GM12878 (cell line): ENCODE measurements at regions not wholly inside any gene's neighbourhood (a gene's known extent, or its start where the extent isn't known, plus 50 kb on each side); places are given as distances from the start of the nearest gene placed in this dataset.

Experiments used
- ATAC-seq: fragments of 200-7000 bp; cut with Tn5 transposase; 3 replicates; pipeline ENCODE4 v1.9.1; 2020; ENCODE audit warnings: mild to moderate bottlenecking, moderate library complexity
- BruUV-seq: library from RNA; stranded (reverse); fragments of 400-500 nt; replicated peaks from 2 replicates; lab custom pipeline; 2021; lab: Mats Ljungman, UMichigan
- CTCF ChIA-PET: fragments of 300-600 bp; sonication (Branson Sonifier 250); formaldehyde crosslinking; extraction: SDS; loops from one replicate; lab custom pipeline; 2021; ENCODE audit warnings: inconsistent platforms; lab: Yijun Ruan, JAX
- POLR2A ChIA-PET: fragments of 350-600 bp; formaldehyde crosslinking; extraction: SDS; loops from one replicate; lab custom pipeline; 2021; ENCODE audit warnings: inconsistent platforms; lab: Charles Lee
- RAD21 ChIA-PET: fragments of 300-600 bp; sonication (Branson Sonifier 250); formaldehyde crosslinking; loops from one replicate; lab custom pipeline; 2023; ENCODE audit warnings: antibody characterized with exemption; ENCODE audit not compliant: unreplicated experiment; lab: Charles Lee
- SMC1A ChIA-PET: fragments of 300-600 bp; sonication (Branson Sonifier 250); formaldehyde crosslinking; loops from one replicate; lab custom pipeline; 2023; ENCODE audit not compliant: unreplicated experiment, uncharacterized antibody; lab: Charles Lee
- DNase-seq: peaks from one replicate; pipeline ENCODE4 v3.0.0-alpha.2; 2011; ENCODE audit warnings: low read depth, low spot score
- FAIRE-seq: peaks from 3 replicates; lab custom pipeline; 2011; peaks lifted over from hg19 to GRCh38; lab: Jason Lieb, UNC
- H2AFZ ChIP-seq: 2 replicates; pipeline ENCODE4 v1.6.0; 2011; ENCODE audit warnings: low read depth, low read length, control low read depth; ENCODE audit not compliant: control insufficient read depth
- H3K27ac ChIP-seq: 2 replicates; pipeline ENCODE4 v1.5.1; 2011; ENCODE audit warnings: control low read depth; ENCODE audit not compliant: control insufficient read depth, insufficient read depth
- H3K27me3 ChIP-seq, 2 experiments: replicated peaks in 1 of 2; 2 replicates each; pipeline versions ENCODE4 v1.6.0 to v1.6.1; 2011; ENCODE audit warnings: low read length in 1 of 2; ENCODE audit not compliant: control insufficient read depth in 2 of 2, insufficient read depth in 2 of 2
- H3K36me3 ChIP-seq, 2 experiments: 2 replicates each; pipeline ENCODE4 v1.5.1; 2011; ENCODE audit warnings: low read length in 1 of 2; ENCODE audit not compliant: control insufficient read depth in 2 of 2, insufficient read depth in 2 of 2
- H3K4me1 ChIP-seq: 2 replicates; pipeline ENCODE4 v1.6.1; 2011; ENCODE audit warnings: mild to moderate bottlenecking, low read length, moderate library complexity, mixed read lengths; ENCODE audit not compliant: control insufficient read depth, insufficient read depth
- H3K4me2 ChIP-seq: 2 replicates; pipeline ENCODE4 v1.6.0; 2011; ENCODE audit warnings: control low read depth; ENCODE audit not compliant: control insufficient read depth, insufficient read depth
- H3K4me3 ChIP-seq: fragments of 200-600 bp; sonication (generic); 2 replicates; pipeline ENCODE4 v1.5.1; 2016
- H3K79me2 ChIP-seq: 2 replicates; pipeline ENCODE4 v1.6.0; 2011; ENCODE audit warnings: low read length; ENCODE audit not compliant: control insufficient read depth, insufficient read depth
- H3K9ac ChIP-seq: 2 replicates; pipeline ENCODE4 v1.8.0; 2011; ENCODE audit warnings: low read length, control low read depth, mixed read lengths; ENCODE audit not compliant: control insufficient read depth, insufficient read depth
- H3K9me3 ChIP-seq: replicated peaks from 3 replicates; pipeline ENCODE4 v1.5.1; 2011; ENCODE audit warnings: mild to moderate bottlenecking, low read length; ENCODE audit not compliant: control insufficient read depth, insufficient read depth
- H4K20me1 ChIP-seq: 2 replicates; pipeline ENCODE4 v1.6.0; 2011; ENCODE audit not compliant: control insufficient read depth, insufficient read depth
- CEBPB ChIP-seq, 2 experiments: fragments of 150-350 bp in 1 of 2; IDR thresholded peaks; 2 replicates each; pipeline ENCODE4 v1.6.1; 2012 to 2014; ENCODE audit warnings: low read depth in 2 of 2, low read length in 2 of 2, borderline replicate concordance in 1 of 2, inconsistent platforms in 1 of 2
- CHD1 ChIP-seq: IDR thresholded peaks from 2 replicates; pipeline ENCODE4 v1.6.1; 2012; ENCODE audit warnings: low read depth, low read length, improper control_type of control experiment
- CHD4 ChIP-seq: fragments of 200-600 bp; sonication (generic); IDR thresholded peaks from 2 replicates; pipeline ENCODE4 v1.6.1; 2016; ENCODE audit warnings: mild to moderate bottlenecking
- CREB1 ChIP-seq: IDR thresholded peaks from 2 replicates; pipeline ENCODE4 v1.6.1; 2012; ENCODE audit warnings: low read depth, mild to moderate bottlenecking, inconsistent platforms
- CREM ChIP-seq: IDR thresholded peaks from 2 replicates; pipeline ENCODE4 v1.6.1; 2014; ENCODE audit warnings: antibody characterized with exemption, low read depth
- EP300 ChIP-seq, 2 experiments: fragments of 150-350 bp in 1 of 2; IDR thresholded peaks; 2 replicates each; pipeline ENCODE4 v1.6.1; 2011 to 2012; ENCODE audit warnings: low read depth in 2 of 2, low read length in 2 of 2, borderline replicate concordance in 1 of 2, improper control_type of control experiment in 1 of 2, inconsistent platforms in 1 of 2; ENCODE audit not compliant: control insufficient read depth in 1 of 2
- KLF5 ChIP-seq: fragments of 450-650 bp; IDR thresholded peaks from 2 replicates; pipeline ENCODE4 v1.6.1; 2014; ENCODE audit warnings: mild to moderate bottlenecking; ENCODE audit not compliant: partially characterized antibody
- MYB ChIP-seq: fragments of 150-350 bp; IDR thresholded peaks from 2 replicates; pipeline ENCODE4 v1.6.1; 2014; ENCODE audit warnings: mild to moderate bottlenecking, low read depth, low read length, borderline replicate concordance
- NFIC ChIP-seq: IDR thresholded peaks from 2 replicates; pipeline ENCODE4 v1.6.1; 2012; ENCODE audit warnings: low read depth, mild to moderate bottlenecking, inconsistent platforms, low read length, moderate library complexity
- RB1 ChIP-seq: fragments of 450-650 bp; formaldehyde crosslinking; IDR thresholded peaks from 2 replicates; pipeline ENCODE4 v1.6.1; 2017; ENCODE audit warnings: mild to moderate bottlenecking, borderline replicate concordance
- RCOR1 ChIP-seq: conservative IDR thresholded peaks from 2 replicates; pipeline ENCODE4 v1.6.1; 2012; ENCODE audit warnings: low read depth, low read length, improper control_type of control experiment
- SP1 ChIP-seq: IDR thresholded peaks from one replicate; pipeline ENCODE4 v1.6.1; 2011; ENCODE audit warnings: low read depth, low read length
- SRF ChIP-seq, 2 experiments: IDR thresholded peaks; 2 replicates each; pipeline ENCODE4 v1.6.1; 2011; ENCODE audit warnings: low read depth in 2 of 2, low read length in 2 of 2, mild to moderate bottlenecking in 1 of 2, moderate library complexity in 1 of 2
- YBX1 ChIP-seq: fragments of 450-650 bp; IDR thresholded peaks from 2 replicates; pipeline ENCODE4 v1.6.1; 2016; ENCODE audit warnings: antibody characterized with exemption
- ZNF274 ChIP-seq: IDR thresholded peaks from one replicate; pipeline ENCODE4 v1.8.0; 2011; ENCODE audit not compliant: insufficient read length, insufficient read depth
- WGBS: methylation state at CpG from one replicate; pipeline ENCODE4 v1.1.6; 2016; ENCODE audit warnings: low lambda C conversion rate; ENCODE audit not compliant: insufficient replicate concordance, insufficient coverage; ENCODE audit errors: missing lambda C conversion rate; 5-methylcytosine and 5-hydroxymethylcytosine counted together
- in situ Hi-C: fragments of 300-500 bp; cut with MboI; formaldehyde crosslinking; loops from 9 replicates; pipeline ENCODE4 v1.14.3; 2018; ENCODE audit warnings: mixed read lengths
- intact Hi-C: fragments of 100-400 bp; cut with micrococcal nuclease; formaldehyde crosslinking; loops from one replicate; pipeline ENCODE4 v1.14.2; 2022; ENCODE audit not compliant: unreplicated experiment
- TF ChIP-seq, protein P1 (sequence below): fragments of 450-650 bp; IDR thresholded peaks from 2 replicates; pipeline ENCODE4 v1.6.1; 2017; ENCODE audit warnings: mild to moderate bottlenecking, low read depth, inconsistent platforms; ENCODE audit not compliant: poor library complexity, severe bottlenecking
- TF ChIP-seq, protein P2 (sequence below): fragments of 450-650 bp; IDR thresholded peaks from 2 replicates; pipeline ENCODE4 v1.6.1; 2017; ENCODE audit warnings: mild to moderate bottlenecking
- TF ChIP-seq, protein P3 (sequence below): IDR thresholded peaks from 2 replicates; pipeline ENCODE4 v1.6.1; 2011; ENCODE audit warnings: borderline replicate concordance, low read depth, mild to moderate bottlenecking, moderate library complexity, mixed read lengths, low read length; ENCODE audit not compliant: insufficient read depth; ENCODE audit errors: extremely low read length

DNA sequence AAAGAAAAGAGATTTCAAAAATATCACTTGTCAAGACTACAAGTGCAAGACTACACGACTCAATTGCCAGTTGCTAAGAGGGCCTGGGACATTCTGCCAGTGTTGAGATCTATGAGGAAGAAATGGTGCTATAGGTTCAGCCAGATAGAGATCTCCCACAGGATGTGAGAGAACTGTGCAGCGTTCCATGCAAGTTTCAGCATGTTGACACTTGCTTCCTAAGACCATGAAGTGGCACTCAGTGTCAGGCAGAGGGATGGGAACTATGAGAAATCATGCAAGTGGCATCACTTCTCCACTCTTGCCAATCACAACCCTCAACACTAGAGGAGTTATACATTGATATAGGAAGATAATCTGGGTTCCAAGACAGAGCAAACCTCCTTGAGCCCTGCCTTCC lies 210.3 kb downstream of the CHRM2 start (continued):
- TF ChIP-seq, protein P1, sequence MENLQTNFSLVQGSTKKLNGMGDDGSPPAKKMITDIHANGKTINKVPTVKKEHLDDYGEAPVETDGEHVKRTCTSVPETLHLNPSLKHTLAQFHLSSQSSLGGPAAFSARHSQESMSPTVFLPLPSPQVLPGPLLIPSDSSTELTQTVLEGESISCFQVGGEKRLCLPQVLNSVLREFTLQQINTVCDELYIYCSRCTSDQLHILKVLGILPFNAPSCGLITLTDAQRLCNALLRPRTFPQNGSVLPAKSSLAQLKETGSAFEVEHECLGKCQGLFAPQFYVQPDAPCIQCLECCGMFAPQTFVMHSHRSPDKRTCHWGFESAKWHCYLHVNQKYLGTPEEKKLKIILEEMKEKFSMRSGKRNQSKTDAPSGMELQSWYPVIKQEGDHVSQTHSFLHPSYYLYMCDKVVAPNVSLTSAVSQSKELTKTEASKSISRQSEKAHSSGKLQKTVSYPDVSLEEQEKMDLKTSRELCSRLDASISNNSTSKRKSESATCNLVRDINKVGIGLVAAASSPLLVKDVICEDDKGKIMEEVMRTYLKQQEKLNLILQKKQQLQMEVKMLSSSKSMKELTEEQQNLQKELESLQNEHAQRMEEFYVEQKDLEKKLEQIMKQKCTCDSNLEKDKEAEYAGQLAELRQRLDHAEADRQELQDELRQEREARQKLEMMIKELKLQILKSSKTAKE: no peak
- TF ChIP-seq CHD4: no peak
- TF ChIP-seq CHD1: no peak

DNA sequence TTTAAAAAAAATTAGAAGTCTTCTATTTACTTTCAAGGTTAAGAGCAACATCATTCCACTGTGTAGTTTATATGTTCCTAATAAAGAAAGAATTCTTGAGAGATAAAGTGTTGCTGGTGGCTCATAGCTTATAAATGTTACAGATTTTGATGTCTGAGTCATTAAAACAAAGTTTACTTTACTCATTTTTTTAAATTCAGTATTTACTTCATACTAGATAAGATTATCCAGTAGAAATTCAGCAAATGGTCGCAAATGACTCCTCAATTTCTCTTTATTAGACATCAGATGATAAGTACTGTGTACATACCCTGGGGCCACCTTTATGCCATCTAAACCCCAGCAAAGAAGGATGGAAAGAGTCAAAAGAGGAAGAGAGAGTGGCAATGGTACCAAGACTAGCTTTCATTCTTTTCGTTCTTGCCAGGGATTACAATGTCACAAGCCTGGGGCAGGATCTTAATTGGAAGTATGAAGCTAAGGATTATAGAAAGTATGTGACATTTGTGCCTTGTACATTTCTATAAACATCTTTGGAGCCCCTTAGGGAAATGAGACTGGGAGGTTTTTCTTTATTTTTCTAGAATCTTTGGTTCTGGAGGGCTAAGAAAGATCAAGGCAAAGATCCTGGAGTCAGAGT lies 206.1 kb downstream of the CHRM2 start:
- Histone ChIP-seq H3K9ac (no peak overlapping the region), H3K27ac (no peak overlapping the region), H2AFZ (no peak overlapping the region), H3K79me2 (no peaks in the 10 kb centered on the region), H3K4me3 (no peak overlapping the region), H3K4me1 (no peaks in the 10 kb centered on the region), H3K4me2 (no peak overlapping the region), H3K36me3 (no peaks in the 10 kb centered on the region), H3K27me3 (no peaks in the 10 kb centered on the region), H3K9me3 (no peaks in the 10 kb centered on the region), H4K20me1 (no peaks in the 10 kb centered on the region)
- POLR2A ChIA-PET: interaction anchor here (0.6 to 0.7 kb wide), 2 partner anchors 373 to 402 kb away, joined by 3 read pairs; no protein-coding TSS in a partner anchor
- no TSS peak for BruUV-seq
- in situ Hi-C loops: no loop called here
- RAD21 ChIA-PET: no interaction called here
- 0% methylated on average over 2 of the region's 2 CpGs for WGBS
- ATAC-seq: no peak
- SMC1A ChIA-PET: interaction anchor here (1.5 kb wide), 1 partner anchor 10 kb away, joined by 3 read pairs; no protein-coding TSS in a partner anchor
- CTCF ChIA-PET: no interaction called here
- intact Hi-C loops: no loop called here
- DNase-seq: no peak
- FAIRE-seq: no peak
- TF ChIP-seq, protein P2, sequence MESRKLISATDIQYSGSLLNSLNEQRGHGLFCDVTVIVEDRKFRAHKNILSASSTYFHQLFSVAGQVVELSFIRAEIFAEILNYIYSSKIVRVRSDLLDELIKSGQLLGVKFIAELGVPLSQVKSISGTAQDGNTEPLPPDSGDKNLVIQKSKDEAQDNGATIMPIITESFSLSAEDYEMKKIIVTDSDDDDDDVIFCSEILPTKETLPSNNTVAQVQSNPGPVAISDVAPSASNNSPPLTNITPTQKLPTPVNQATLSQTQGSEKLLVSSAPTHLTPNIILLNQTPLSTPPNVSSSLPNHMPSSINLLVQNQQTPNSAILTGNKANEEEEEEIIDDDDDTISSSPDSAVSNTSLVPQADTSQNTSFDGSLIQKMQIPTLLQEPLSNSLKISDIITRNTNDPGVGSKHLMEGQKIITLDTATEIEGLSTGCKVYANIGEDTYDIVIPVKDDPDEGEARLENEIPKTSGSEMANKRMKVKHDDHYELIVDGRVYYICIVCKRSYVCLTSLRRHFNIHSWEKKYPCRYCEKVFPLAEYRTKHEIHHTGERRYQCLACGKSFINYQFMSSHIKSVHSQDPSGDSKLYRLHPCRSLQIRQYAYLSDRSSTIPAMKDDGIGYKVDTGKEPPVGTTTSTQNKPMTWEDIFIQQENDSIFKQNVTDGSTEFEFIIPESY: no peak
- TF ChIP-seq ZNF274 (no peak), EP300 (IDR thresholded peaks at IDR 0.05; ENCODE audit: borderline replicate concordance in 1 of 2, control insufficient read depth in 1 of 2, low read depth in 2 of 2, low read length in 2 of 2) (no peak), CREM (no peak), CEBPB (IDR thresholded peaks at IDR 0.05; ENCODE audit: borderline replicate concordance in 1 of 2, low read depth in 2 of 2, low read length in 2 of 2) (no peak), YBX1 (no peak), NFIC (no peak), MYB (no peak), KLF5 (no peak), RCOR1 (no peak), SRF (IDR thresholded peaks at IDR 0.05; ENCODE audit: low read depth in 2 of 2, low read length in 2 of 2) (no peak), SP1 (no peak), RB1 (no peak), CREB1 (no peak)
- TF ChIP-seq, protein P3, sequence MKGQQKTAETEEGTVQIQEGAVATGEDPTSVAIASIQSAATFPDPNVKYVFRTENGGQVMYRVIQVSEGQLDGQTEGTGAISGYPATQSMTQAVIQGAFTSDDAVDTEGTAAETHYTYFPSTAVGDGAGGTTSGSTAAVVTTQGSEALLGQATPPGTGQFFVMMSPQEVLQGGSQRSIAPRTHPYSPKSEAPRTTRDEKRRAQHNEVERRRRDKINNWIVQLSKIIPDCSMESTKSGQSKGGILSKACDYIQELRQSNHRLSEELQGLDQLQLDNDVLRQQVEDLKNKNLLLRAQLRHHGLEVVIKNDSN: no peak
